ENCODE measurements at regions not wholly inside any gene's neighbourhood (a gene's known extent, or its start where the extent isn't known, plus 50 kb on each side); places are given as distances from the start of the nearest gene placed in this dataset.
"Not testable (repeated sequence)": the region's sequence is repeated elsewhere in the genome, so short reads cannot be mapped to it uniquely, and the experiment has no call there.

- no peak for DNase-seq (ENCODE audit: low read depth in 2 of 2)
These were observed 434.8 kb upstream of the TMEM132C start for GRCh38 chr12:127832172-127832571.

GRCh38 chr12:127836802-127837201, 430.2 kb upstream of the TMEM132C start:
- DNase-seq (ENCODE audit: low read depth in 2 of 2): not testable (repeated sequence)

DNA sequence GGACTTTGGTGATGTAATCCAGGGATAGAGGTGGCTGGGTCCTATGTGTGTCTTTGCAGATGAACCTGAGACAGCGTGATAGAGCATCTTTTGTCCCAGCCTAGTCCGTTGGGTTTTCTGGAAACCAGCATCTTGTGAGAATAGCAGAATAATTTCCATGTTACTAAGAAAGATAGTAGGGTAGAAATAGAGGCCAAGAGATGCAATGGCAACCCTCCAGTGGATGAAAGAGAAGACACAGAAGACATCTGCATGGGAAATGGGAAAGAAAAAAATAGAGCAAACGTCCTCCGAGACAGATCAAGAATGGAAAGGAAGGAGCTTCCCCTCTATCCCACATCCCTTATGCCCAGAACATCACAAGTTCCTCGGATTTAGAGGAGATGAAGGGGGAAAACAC, 409.3 kb upstream of the TMEM132C start:
- DNase-seq (ENCODE audit: low read depth in 2 of 2): no peak

GRCh38 chr12:127860536-127860935, 406.4 kb upstream of the TMEM132C start:
- DNase-seq (ENCODE audit: low read depth in 2 of 2): no peak

GRCh38 chr12:127861406-127861805, 405.6 kb upstream of the TMEM132C start:
- DNase-seq (ENCODE audit: low read depth in 2 of 2): no peak

- no peak for DNase-seq (ENCODE audit: low read depth in 2 of 2)
These were observed 393.7 kb upstream of the TMEM132C start for GRCh38 chr12:127873306-127873705.

DNA sequence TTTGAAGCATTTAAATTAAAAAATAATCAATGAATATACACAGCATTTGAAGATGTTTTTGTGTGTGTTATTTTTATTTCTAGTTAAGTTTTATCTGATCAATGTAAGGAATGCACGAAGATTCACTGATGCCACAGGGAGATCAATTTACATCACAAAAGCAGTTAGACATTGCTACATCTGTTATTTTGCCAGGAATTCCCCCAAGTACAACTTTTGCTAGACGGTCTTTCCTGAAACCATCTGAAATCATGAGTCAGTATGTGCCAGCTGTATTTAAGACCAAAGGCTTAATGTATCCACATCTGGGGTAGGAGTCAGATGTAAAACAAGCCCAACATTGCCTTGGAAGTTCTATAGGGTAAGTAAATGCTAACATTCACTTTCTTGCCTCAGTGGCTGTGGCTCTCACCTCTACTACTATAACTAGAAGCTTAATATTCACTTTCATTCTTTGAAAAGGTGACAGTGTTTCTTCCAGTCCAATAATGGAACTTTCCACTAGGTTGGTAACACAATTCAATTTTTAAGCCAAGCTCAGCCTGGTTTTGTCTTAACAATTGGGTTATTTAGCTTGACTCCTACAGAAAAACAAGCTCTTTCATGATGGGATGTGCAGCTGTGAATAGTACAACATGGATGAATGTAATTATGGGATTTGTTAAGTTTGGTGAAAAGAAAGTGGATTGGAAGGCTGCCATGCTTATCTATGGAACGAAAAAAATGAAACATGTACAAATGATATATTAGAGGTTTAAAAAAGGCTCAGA, 385.4 kb upstream of the TMEM132C start:
- DNase-seq (ENCODE audit: low read depth in 2 of 2): no peak

DNA sequence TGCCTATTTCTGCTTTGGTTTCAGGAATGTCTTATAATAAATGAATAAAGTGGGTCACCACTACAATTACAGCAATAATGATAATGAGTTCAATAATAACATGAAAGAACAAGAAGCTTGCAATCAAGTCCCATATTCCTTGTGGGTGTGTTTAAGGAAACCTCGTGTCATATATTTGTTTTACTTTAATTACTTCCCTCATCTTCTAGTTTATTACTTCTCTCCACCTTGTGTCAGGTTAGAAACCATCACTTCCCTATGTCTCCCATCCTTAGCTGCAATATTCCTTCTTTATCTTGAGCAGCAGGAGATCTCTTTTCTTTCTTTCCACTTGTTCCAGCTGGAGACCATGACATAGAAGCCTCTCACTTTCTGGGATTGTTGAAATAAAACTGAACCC, 384.0 kb upstream of the TMEM132C start:
- DNase-seq (ENCODE audit: low read depth in 2 of 2): no peak

GRCh38 chr12:127885954-127886750, 380.8 kb upstream of the TMEM132C start:
- no peak for DNase-seq (ENCODE audit: low read depth in 2 of 2)

DNA sequence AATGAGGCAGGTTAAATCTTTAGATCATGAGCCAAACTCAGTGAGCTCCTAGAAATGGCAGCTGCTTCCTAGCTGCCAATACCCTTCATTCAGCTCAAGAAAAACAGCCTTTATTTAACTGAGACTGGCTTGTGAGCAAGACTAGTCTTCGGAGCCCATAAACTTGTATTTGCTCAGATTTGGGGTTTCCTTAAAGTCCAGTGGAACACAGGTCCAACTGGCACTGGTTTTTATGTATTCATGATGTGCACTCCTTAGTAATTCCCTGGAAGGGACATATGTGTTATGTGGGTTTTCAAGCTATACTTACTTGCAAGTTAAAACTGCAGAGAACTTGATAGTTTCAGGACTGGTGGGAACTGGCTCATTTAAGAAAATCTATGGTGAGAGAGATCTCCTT, 380.1 kb upstream of the TMEM132C start:
- DNase-seq (ENCODE audit: low read depth in 2 of 2): no peak

- no peak for DNase-seq (ENCODE audit: low read depth in 2 of 2)
These were observed 377.8 kb upstream of the TMEM132C start for GRCh38 chr12:127888943-127889719.

DNA sequence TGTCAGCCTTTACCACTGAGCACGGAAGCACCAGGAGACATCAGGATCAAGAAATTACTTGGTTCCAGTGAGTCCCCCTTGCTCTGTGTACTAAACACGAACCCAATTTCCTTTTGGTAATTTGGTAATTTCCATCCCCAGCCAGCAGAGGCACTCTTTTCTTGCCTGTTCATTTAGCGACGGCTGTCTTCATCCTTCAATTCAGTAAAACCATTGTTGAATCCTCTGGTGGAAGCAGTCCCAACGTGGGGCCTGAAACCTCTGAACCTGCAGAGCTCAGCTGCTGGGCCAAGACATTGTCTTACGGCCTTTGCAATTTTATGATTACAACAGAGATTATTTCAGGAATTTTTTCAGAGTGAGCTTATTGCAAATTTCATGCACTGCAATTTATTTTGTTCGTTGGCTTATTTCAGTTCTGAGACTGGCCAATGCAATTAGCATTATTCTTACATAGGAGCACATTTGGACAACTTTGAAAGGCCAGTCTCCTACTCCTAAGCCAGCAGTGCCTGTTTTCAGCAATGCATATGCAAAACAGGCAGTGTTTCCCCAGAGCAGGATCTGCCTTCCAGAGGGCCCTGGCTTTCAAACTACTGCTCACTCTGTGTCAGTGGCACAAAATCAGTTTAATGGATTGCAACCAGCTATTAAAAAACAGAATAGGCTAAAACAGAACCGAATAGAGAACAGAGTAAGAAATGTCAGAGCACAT, 372.9 kb upstream of the TMEM132C start:
- no peak for DNase-seq (ENCODE audit: low read depth in 2 of 2)

- no peak for DNase-seq (ENCODE audit: low read depth in 2 of 2)
These were observed 370.3 kb upstream of the TMEM132C start for GRCh38 chr12:127896661-127897060.

DNA sequence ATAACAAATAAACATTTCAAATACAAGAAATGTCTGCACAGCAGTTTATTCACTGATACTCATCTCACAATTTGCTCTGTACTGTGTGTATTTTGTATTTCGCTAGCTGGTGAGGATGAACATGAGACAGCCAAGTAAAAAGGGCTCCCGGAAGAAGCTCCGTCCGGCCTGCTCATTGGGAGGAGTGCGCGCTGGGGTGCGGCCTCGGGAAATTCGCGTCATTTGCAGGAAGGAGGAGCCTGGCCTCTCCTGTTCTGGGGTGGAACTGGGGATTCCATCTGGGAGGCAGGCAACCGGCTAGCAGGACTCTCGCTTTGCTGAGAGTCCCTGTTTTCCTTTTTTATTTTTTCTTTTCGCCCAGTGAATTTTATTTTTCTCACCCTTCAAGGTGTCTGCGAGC, 368.4 kb upstream of the TMEM132C start:
- no peak for DNase-seq (ENCODE audit: low read depth in 2 of 2)

- no peak for DNase-seq (ENCODE audit: low read depth in 2 of 2)
These were observed 367.0 kb upstream of the TMEM132C start for GRCh38 chr12:127899971-127900370.

DNA sequence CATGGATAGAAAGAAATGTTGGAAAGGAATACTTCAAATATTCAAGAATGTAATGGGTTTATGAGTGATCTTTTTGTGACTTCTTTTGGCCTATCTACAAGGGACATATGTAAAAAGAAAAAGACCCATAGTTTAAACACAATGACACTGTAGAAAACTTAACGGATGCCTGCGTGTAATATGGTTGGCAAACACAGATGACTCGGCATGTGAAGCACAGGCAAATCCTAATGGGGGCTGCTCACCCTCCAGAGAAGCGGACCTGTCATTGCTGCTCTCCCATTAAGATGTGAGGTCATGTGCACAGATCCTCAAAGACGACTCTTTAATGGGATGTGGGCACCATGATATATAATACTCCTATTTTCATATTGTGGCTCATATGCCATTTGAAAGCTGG, 366.6 kb upstream of the TMEM132C start:
- no peak for DNase-seq (ENCODE audit: low read depth in 2 of 2)

DNA sequence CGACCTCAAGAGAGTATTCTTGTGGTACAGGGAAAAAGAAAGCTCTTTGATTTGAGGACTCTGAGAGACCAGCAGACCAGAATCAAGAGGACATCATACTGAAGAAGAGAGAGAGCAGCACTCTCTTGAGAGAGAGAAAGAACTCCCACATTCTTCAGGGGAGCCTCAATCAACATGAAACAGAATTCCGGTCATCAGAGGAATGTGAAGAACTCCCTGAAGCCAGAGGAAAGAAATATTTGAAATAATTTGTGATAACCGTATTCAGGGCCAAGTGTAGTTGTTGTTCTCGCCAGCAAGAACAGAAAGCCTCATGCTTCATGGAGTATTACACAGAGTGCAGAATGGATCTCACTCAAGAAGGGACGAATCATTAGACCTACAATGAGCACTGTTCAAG, 363.8 kb upstream of the TMEM132C start:
- peak; percentile 39 to 52 for DNase-seq (ENCODE audit: low read depth in 2 of 2)

- peak; percentile 45 to 56 for DNase-seq (ENCODE audit: low read depth in 2 of 2)
These were observed 357.9 kb upstream of the TMEM132C start for GRCh38 chr12:127909041-127909440.

DNA sequence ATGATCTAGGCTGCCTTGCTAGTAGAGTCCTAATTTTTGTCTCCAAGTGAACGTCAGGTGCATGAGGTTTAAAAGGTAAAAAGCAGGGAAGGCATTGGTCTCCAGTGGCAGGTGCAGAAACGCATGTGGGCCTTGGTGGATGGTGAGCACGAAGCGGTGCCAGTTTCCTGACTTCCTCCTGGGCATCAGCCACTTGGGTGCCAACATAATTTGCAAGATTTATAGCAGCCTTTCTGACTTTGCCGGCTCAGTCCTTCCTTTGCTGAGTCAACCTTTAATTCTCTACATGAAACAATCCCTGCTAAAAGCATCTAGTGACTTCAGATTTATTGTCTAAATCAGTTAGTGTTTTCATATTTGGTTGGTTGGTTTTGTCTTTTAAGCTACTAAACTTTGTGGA, 355.7 kb upstream of the TMEM132C start:
- DNase-seq (ENCODE audit: low read depth in 2 of 2): no peak

- DNase-seq (ENCODE audit: low read depth in 2 of 2): no peak
These were observed 354.8 kb upstream of the TMEM132C start for GRCh38 chr12:127912035-127912665.

- no peak for DNase-seq (ENCODE audit: low read depth in 2 of 2)
These were observed 343.5 kb upstream of the TMEM132C start for GRCh38 chr12:127923501-127923900.
